Ishikawa (cell line): ENCODE measurements at regions not wholly inside any gene's neighbourhood (a gene's known extent, or its start where the extent isn't known, plus 50 kb on each side); places are given as distances from the start of the nearest gene placed in this dataset.

Experiments
- CEBPB ChIP-seq: IDR thresholded peaks from 2 replicates; pipeline ENCODE4 v1.6.1; 2012
- CREB1 ChIP-seq: IDR thresholded peaks from 2 replicates; pipeline ENCODE4 v1.6.1; 2012; ENCODE audit warnings: low read depth
- EP300 ChIP-seq: IDR thresholded peaks from 2 replicates; pipeline ENCODE4 v1.6.1; 2012; ENCODE audit warnings: borderline replicate concordance
- FOXM1 ChIP-seq: IDR thresholded peaks from 2 replicates; pipeline ENCODE4 v1.6.1; 2012; ENCODE audit warnings: low read depth, borderline replicate concordance
- RAD21 ChIP-seq: IDR thresholded peaks from 2 replicates; pipeline ENCODE4 v1.6.1; 2012; ENCODE audit warnings: low read depth
- REST ChIP-seq: IDR thresholded peaks from 2 replicates; pipeline ENCODE4 v1.6.1; 2012; ENCODE audit warnings: low read depth, mild to moderate bottlenecking
- TAF1 ChIP-seq: IDR thresholded peaks from 2 replicates; pipeline ENCODE4 v1.6.1; 2012; ENCODE audit warnings: low read depth, mild to moderate bottlenecking
- TCF12 ChIP-seq: IDR thresholded peaks from 2 replicates; pipeline ENCODE4 v1.6.1; 2012; ENCODE audit warnings: low read depth
- YY1 ChIP-seq: IDR thresholded peaks from 2 replicates; pipeline ENCODE4 v1.6.1; 2012; ENCODE audit warnings: low read depth
- ZBTB7A ChIP-seq: IDR thresholded peaks from 2 replicates; pipeline ENCODE4 v1.6.1; 2012; ENCODE audit warnings: low read depth
- TF ChIP-seq, protein P1 (sequence below): IDR thresholded peaks from 2 replicates; pipeline ENCODE4 v1.6.1; 2012

GRCh38 chr3:23751212-23751723, 54.5 kb upstream of the UBE2E1 start:
- TF ChIP-seq CEBPB = no peak
- no peak for TF ChIP-seq RAD21
- TF ChIP-seq EP300 = no peak
- TF ChIP-seq YY1 = no peak
- no peak for TF ChIP-seq REST
- no peak for TF ChIP-seq TAF1
- TF ChIP-seq TCF12 = no peak
- no peak for TF ChIP-seq FOXM1
- TF ChIP-seq CREB1 = no peak
- TF ChIP-seq ZBTB7A = no peak
- TF ChIP-seq, protein P1, sequence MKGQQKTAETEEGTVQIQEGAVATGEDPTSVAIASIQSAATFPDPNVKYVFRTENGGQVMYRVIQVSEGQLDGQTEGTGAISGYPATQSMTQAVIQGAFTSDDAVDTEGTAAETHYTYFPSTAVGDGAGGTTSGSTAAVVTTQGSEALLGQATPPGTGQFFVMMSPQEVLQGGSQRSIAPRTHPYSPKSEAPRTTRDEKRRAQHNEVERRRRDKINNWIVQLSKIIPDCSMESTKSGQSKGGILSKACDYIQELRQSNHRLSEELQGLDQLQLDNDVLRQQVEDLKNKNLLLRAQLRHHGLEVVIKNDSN = no peak
